Neuronal stem cell (in vitro differentiated cells): ENCODE measurements at regions not wholly inside any gene's neighbourhood (a gene's known extent, or its start where the extent isn't known, plus 50 kb on each side); places are given as distances from the start of the nearest gene placed in this dataset.
"Not testable (repeated sequence)": the region's sequence is repeated elsewhere in the genome, so short reads cannot be mapped to it uniquely, and the experiment has no call there.

Source experiments
- DNase-seq: peaks from one replicate; pipeline ENCODE4 v3.0.0-alpha.2; 2013; ENCODE audit warnings: low spot score
- H2AFZ ChIP-seq: one replicate; pipeline ENCODE4 v1.6.1; 2013; ENCODE audit warnings: mild to moderate bottlenecking, low read length, inconsistent platforms
- H2AK5ac ChIP-seq: 2 replicates; pipeline ENCODE4 v1.6.1; 2013; ENCODE audit warnings: low read depth, mild to moderate bottlenecking, inconsistent platforms, low read length, moderate library complexity, mixed read lengths
- H2BK120ac ChIP-seq: 2 replicates; pipeline ENCODE4 v1.6.1; 2013; ENCODE audit warnings: low read depth, mild to moderate bottlenecking, inconsistent platforms, low read length, moderate library complexity, mixed read lengths
- H2BK12ac ChIP-seq: one replicate; pipeline ENCODE4 v1.6.1; 2013; ENCODE audit warnings: low read length, inconsistent platforms
- H2BK15ac ChIP-seq: 2 replicates; pipeline ENCODE4 v1.6.1; 2013; ENCODE audit warnings: mild to moderate bottlenecking, low read length, inconsistent platforms, mixed read lengths
- H2BK5ac ChIP-seq: one replicate; pipeline ENCODE4 v1.6.1; 2013; ENCODE audit warnings: inconsistent platforms, mild to moderate bottlenecking, low read length, moderate library complexity
- H3K14ac ChIP-seq: one replicate; pipeline ENCODE4 v1.6.1; 2013; ENCODE audit warnings: low read length, inconsistent platforms
- H3K18ac ChIP-seq: 2 replicates; pipeline ENCODE4 v1.6.1; 2013; ENCODE audit warnings: low read length, inconsistent platforms
- H3K23ac ChIP-seq: 2 replicates; pipeline ENCODE4 v1.6.1; 2013; ENCODE audit warnings: low read depth, mild to moderate bottlenecking, mixed read lengths, low read length, inconsistent platforms; ENCODE audit not compliant: poor library complexity
- H3K27ac ChIP-seq: replicated peaks from 3 replicates; pipeline ENCODE4 v1.5.1; 2013; ENCODE audit warnings: low read length, inconsistent platforms
- H3K27me3 ChIP-seq, 3 experiments: 2 replicates each; pipeline ENCODE4 v1.6.1; 2013; ENCODE audit warnings: low read length in 3 of 3, mild to moderate bottlenecking in 2 of 3, inconsistent platforms in 1 of 3, low read depth in 1 of 3, mixed read lengths in 1 of 3, moderate library complexity in 1 of 3; ENCODE audit not compliant: control insufficient read depth in 3 of 3, insufficient read depth in 3 of 3
- H3K36me3 ChIP-seq, 2 donors: replicated peaks in 1 of 2; 2 replicates each; pipeline ENCODE4 v1.6.1; 2013; ENCODE audit warnings: low read length in 2 of 2; ENCODE audit not compliant: control insufficient read depth in 2 of 2, insufficient read depth in 2 of 2
- H3K4ac ChIP-seq: 2 replicates; pipeline ENCODE4 v1.6.1; 2013; ENCODE audit warnings: inconsistent platforms, mild to moderate bottlenecking, low read length, moderate library complexity
- H3K4me1 ChIP-seq, 2 donors: 1 replicate in 1 of 2; 2 replicates in 1 of 2; pipeline ENCODE4 v1.6.1; 2013; ENCODE audit warnings: low read length in 2 of 2, low read depth in 1 of 2; ENCODE audit not compliant: control insufficient read depth in 2 of 2, insufficient read depth in 1 of 2
- H3K4me2 ChIP-seq: one replicate; pipeline ENCODE4 v1.6.1; 2013; ENCODE audit warnings: mild to moderate bottlenecking, low read length, inconsistent platforms; ENCODE audit not compliant: insufficient read depth, poor library complexity, severe bottlenecking
- H3K4me3 ChIP-seq, 2 donors: 2 replicates each; pipeline ENCODE4 v1.5.1; 2013; ENCODE audit warnings: low read length in 2 of 2, mild to moderate bottlenecking in 2 of 2, inconsistent platforms in 1 of 2, moderate library complexity in 1 of 2
- H3K79me1 ChIP-seq: one replicate; pipeline ENCODE4 v1.6.1; 2013; ENCODE audit warnings: low read depth, mild to moderate bottlenecking, inconsistent platforms, low read length, moderate library complexity
- H3K9ac ChIP-seq: one replicate; pipeline ENCODE4 v1.6.1; 2013; ENCODE audit warnings: mild to moderate bottlenecking, low read depth, low read length, inconsistent platforms; ENCODE audit not compliant: poor library complexity
- H3K9me3 ChIP-seq, 2 donors: replicated peaks in 1 of 2; 2 replicates each; pipeline versions ENCODE3 to v1.6.1; 2013; ENCODE audit warnings: low read length in 2 of 2, mild to moderate bottlenecking in 2 of 2, inconsistent platforms in 1 of 2, low read depth in 1 of 2, mixed read lengths in 1 of 2, moderate library complexity in 1 of 2; ENCODE audit not compliant: control insufficient read depth in 2 of 2, insufficient read depth in 1 of 2
- H4K8ac ChIP-seq: one replicate; pipeline ENCODE4 v1.6.1; 2013; ENCODE audit warnings: low read depth, mild to moderate bottlenecking, inconsistent platforms, low read length, moderate library complexity
- H4K91ac ChIP-seq: one replicate; pipeline ENCODE4 v1.6.1; 2013; ENCODE audit warnings: low read length, low read depth, mild to moderate bottlenecking, inconsistent platforms; ENCODE audit not compliant: poor library complexity
- WGBS, 2 donors: extraction: QIAGEN DNeasy Blood & Tissue Kit; methylation state at CpG; one replicate each; pipeline ENCODE4 v1.1.7; 2013; ENCODE audit warnings: missing lambda C conversion rate in 2 of 2, mixed read lengths in 1 of 2; ENCODE audit not compliant: insufficient read length in 2 of 2, insufficient replicate concordance in 1 of 2; ENCODE audit errors: extremely low coverage in 2 of 2; 5-methylcytosine and 5-hydroxymethylcytosine counted together

DNA sequence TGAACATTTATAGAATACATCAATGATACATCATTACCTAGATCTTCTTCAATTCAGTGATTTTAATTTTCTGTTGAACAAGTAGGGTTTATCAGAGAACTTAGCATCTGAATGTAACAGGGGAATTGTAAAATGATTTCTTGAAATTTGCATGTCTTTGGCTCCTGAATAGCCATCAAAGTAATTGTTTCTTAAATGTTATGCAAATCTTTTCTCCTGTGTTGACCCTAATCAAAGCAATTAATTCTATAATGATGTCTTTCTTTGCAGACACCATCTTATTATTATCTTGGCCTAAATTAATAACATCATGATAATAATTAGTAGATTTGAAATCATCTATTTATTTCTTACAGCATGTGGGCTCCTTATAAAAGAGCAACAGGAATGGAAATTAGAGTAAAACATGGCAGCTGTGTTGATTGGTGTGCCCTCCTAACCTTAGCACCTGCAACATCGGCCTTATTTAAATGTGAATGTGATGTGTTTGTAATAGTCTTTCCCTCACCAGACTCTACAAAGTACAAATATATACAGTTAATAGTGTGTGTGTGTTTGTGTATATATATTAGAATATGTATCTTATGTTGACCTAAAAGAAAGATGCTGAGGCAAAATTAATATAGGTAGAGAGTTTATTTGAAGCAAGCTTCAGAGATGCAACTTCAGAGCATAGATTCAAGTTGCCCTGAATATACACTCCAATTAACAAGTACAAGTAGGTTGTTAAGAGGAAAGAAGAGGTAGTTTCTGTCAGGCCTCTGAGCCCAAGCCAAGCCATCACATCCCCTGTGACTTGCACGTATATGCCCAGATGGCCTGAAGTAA lies 328.0 kb upstream of the TECRL start:
- no peaks in the 10 kb centered on the region for H3K79me1 ChIP-seq
- H3K4ac ChIP-seq = no peak overlapping the region
- H2AK5ac ChIP-seq = no peak overlapping the region
- no peaks in the 10 kb centered on the region for H3K27me3 ChIP-seq
- no peak overlapping the region for H3K4me2 ChIP-seq
- H2AFZ ChIP-seq = no peak overlapping the region
- H3K14ac ChIP-seq = no peak overlapping the region
- H3K4me1 ChIP-seq = no peaks in the 10 kb centered on the region
- no peak overlapping the region for H4K91ac ChIP-seq
- no peaks in the 10 kb centered on the region for H3K36me3 ChIP-seq
- H2BK15ac ChIP-seq = no peak overlapping the region
- no peak overlapping the region for H2BK12ac ChIP-seq
- no peak overlapping the region for H4K8ac ChIP-seq
- H3K9me3 ChIP-seq = no peaks in the 10 kb centered on the region
- H3K23ac ChIP-seq = no peak overlapping the region
- no peak overlapping the region for H3K9ac ChIP-seq
- H3K18ac ChIP-seq = no peak overlapping the region
- no CpG with 5 or more reads among the region's 2 CpGs for WGBS, 2 donors
- no peak overlapping the region for H3K4me3 ChIP-seq
- DNase-seq = no peak
- H2BK5ac ChIP-seq = no peak overlapping the region
- no peak overlapping the region for H2BK120ac ChIP-seq
- no peak overlapping the region for H3K27ac ChIP-seq

DNA sequence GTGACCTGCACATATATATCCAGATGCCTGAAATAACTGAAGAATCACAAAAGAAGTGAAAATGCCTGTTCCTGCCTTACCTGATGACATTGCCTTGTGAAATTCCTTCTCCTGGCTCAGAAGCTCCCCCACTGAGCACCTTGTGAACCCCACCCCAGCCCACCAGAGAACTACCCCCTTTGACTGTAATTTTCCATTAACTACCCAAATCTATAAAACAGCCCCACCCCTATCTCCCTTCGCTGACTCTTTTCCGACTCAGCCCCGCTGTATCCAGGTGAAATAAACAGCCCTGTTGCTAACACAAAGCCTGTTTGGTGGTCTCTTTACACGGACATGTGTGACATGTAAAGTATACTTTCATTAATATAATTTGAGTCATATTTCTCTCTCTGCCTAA lies 320.3 kb upstream of the TECRL start:
- no peak overlapping the region for H3K4me3 ChIP-seq
- no peak overlapping the region for H4K91ac ChIP-seq
- no peak for DNase-seq
- no peak overlapping the region for H3K18ac ChIP-seq
- no peaks in the 10 kb centered on the region for H3K9me3 ChIP-seq
- no peaks in the 10 kb centered on the region for H3K4me1 ChIP-seq
- H2BK5ac ChIP-seq = no peak overlapping the region
- H3K4me2 ChIP-seq = no peak overlapping the region
- no peak overlapping the region for H3K14ac ChIP-seq
- no peak overlapping the region for H2BK12ac ChIP-seq
- H2BK120ac ChIP-seq = no peak overlapping the region
- no peaks in the 10 kb centered on the region for H3K27me3 ChIP-seq
- H3K4ac ChIP-seq = no peak overlapping the region
- H3K9ac ChIP-seq = no peak overlapping the region
- WGBS, 2 donors = no CpG with 5 or more reads among the region's 4 CpGs
- H3K23ac ChIP-seq = no peak overlapping the region
- H2BK15ac ChIP-seq = no peak overlapping the region
- no peak overlapping the region for H3K27ac ChIP-seq
- no peaks in the 10 kb centered on the region for H3K79me1 ChIP-seq
- no peaks in the 10 kb centered on the region for H3K36me3 ChIP-seq
- no peak overlapping the region for H4K8ac ChIP-seq
- no peak overlapping the region for H2AK5ac ChIP-seq
- no peak overlapping the region for H2AFZ ChIP-seq

DNA sequence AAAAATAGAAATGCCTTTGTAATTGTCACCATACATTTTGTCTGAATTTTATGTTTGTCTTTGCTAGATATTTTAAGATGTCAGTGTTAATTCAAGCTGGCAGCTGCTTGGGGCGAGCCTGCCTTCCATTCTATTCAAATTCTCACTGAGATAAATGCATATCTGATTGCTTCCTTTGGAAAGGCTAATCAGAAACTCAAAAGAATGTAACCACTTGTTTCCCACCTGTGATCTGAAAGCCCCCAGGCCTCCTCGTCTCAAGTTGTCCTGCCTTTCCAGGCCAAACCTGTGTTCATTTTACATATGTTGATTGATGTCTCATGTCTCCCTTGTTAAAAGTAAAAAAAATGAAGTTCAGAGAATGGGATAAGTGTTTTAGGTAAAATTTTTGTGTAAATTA lies 318.7 kb upstream of the TECRL start:
- no CpG with 5 or more reads among the region's 2 CpGs for WGBS, 2 donors
- no peak overlapping the region for H3K14ac ChIP-seq
- no peaks in the 10 kb centered on the region for H3K36me3 ChIP-seq
- no peak overlapping the region for H3K4me3 ChIP-seq
- no peak overlapping the region for H3K27ac ChIP-seq
- H3K18ac ChIP-seq = no peak overlapping the region
- H2AFZ ChIP-seq = no peak overlapping the region
- no peak overlapping the region for H3K9ac ChIP-seq
- no peak overlapping the region for H2BK15ac ChIP-seq
- no peak overlapping the region for H2BK5ac ChIP-seq
- no peak overlapping the region for H4K8ac ChIP-seq
- no peak for DNase-seq
- no peak overlapping the region for H2AK5ac ChIP-seq
- no peak overlapping the region for H3K4ac ChIP-seq
- H2BK12ac ChIP-seq = no peak overlapping the region
- no peaks in the 10 kb centered on the region for H3K79me1 ChIP-seq
- H3K23ac ChIP-seq = no peak overlapping the region
- H3K4me1 ChIP-seq = no peaks in the 10 kb centered on the region
- H3K9me3 ChIP-seq = no peaks in the 10 kb centered on the region
- H4K91ac ChIP-seq = no peak overlapping the region
- no peaks in the 10 kb centered on the region for H3K27me3 ChIP-seq
- no peak overlapping the region for H2BK120ac ChIP-seq
- no peak overlapping the region for H3K4me2 ChIP-seq

DNA sequence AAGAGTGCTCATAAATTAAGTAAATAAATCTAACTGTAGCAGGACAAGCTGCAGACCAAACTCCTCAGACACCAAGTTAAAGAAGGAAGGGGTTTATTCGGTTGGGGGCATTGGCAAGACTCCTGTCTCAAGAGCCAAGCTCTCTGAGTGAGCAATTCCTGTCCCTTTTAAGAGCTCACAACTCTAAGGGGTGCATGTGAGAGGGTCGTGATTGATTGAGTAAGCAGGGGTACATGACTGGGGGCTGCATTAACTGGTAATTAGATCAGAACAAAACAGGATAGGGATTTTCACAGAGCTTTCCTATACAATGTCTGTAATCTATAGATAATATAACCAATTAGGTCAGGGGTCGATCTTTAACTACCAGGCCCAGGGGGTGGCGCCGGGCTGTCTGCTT lies 318.1 kb upstream of the TECRL start:
- not testable (repeated sequence) for H2BK120ac ChIP-seq, H4K8ac ChIP-seq, H3K36me3 ChIP-seq, H3K9ac ChIP-seq, H3K27ac ChIP-seq, H3K4me2 ChIP-seq, H3K27me3 ChIP-seq, H4K91ac ChIP-seq, H2BK5ac ChIP-seq, H2BK15ac ChIP-seq, H3K18ac ChIP-seq, H3K9me3 ChIP-seq, H3K4ac ChIP-seq, H3K79me1 ChIP-seq, DNase-seq, H2BK12ac ChIP-seq, H3K4me3 ChIP-seq, H2AFZ ChIP-seq, H2AK5ac ChIP-seq, H3K4me1 ChIP-seq, H3K14ac ChIP-seq, H3K23ac ChIP-seq
- WGBS, 2 donors = no CpG with 5 or more reads among the region's 5 CpGs
